Gastroesophageal sphincter (tissue), 4 donors: ENCODE measurements at regions not wholly inside any gene's neighbourhood (a gene's known extent, or its start where the extent isn't known, plus 50 kb on each side); places are given as distances from the start of the nearest gene placed in this dataset.

Experiments
- ATAC-seq: fragments of 150-250 bp; one replicate; pipeline ENCODE4 v1.9.1; 2016; ENCODE audit warnings: mild to moderate bottlenecking, moderate library complexity
- H3K27ac ChIP-seq, 4 donors: fragments of 200-600 bp; sonication (generic) in 3 of 4; 1 replicate in 3 of 4; 2 replicates in 1 of 4; pipeline ENCODE4 v1.5.1; 2016 to 2019
- H3K27me3 ChIP-seq: fragments of 200-600 bp; sonication (generic); one replicate; pipeline ENCODE4 v1.5.1; 2019
- H3K36me3 ChIP-seq, 2 donors: fragments of 200-600 bp; sonication (generic); one replicate each; pipeline ENCODE4 v1.5.1; 2019; ENCODE audit warnings: control low read depth in 1 of 2
- H3K4me1 ChIP-seq, 3 donors: fragments of 200-600 bp; sonication (generic); 1 replicate in 2 of 3; 2 replicates in 1 of 3; pipeline ENCODE4 v1.5.1; 2016 to 2019; ENCODE audit warnings: control low read depth in 2 of 3
- H3K4me3 ChIP-seq, 2 donors: fragments of 200-600 bp; sonication (generic); one replicate each; pipeline ENCODE4 v1.5.1; 2019; ENCODE audit warnings: mild to moderate bottlenecking in 1 of 2, moderate library complexity in 1 of 2
- H3K9me3 ChIP-seq, 3 donors: fragments of 200-600 bp; sonication (generic); one replicate each; pipeline ENCODE4 v1.5.1; 2017 to 2019; ENCODE audit warnings: control low read depth in 2 of 3
- CTCF ChIP-seq, 4 experiments: fragments of 200-600 bp in 2 of 4; fragments of 450-650 bp in 2 of 4; sonication (generic) in 1 of 4; IDR thresholded peaks; one replicate each; pipeline ENCODE4 v1.5.1; 2017 to 2019; ENCODE audit warnings: antibody characterized with exemption in 4 of 4, mild to moderate bottlenecking in 2 of 4, moderate library complexity in 2 of 4
- EP300 ChIP-seq: sonication (generic); formaldehyde crosslinking; IDR thresholded peaks from one replicate; pipeline ENCODE4 v1.6.1; 2017; ENCODE audit warnings: antibody characterized with exemption, mild to moderate bottlenecking
- POLR2A ChIP-seq, 2 donors: fragments of 450-650 bp; IDR thresholded peaks; one replicate each; pipeline ENCODE4 v1.6.1; 2017; ENCODE audit warnings: antibody characterized with exemption in 2 of 2, mild to moderate bottlenecking in 2 of 2, moderate library complexity in 1 of 2
- POLR2AphosphoS5 ChIP-seq: sonication (generic); formaldehyde crosslinking; IDR thresholded peaks from one replicate; pipeline ENCODE4 v1.6.1; 2017; ENCODE audit warnings: antibody characterized with exemption
- WGBS, 2 donors: methylation state at CpG; one replicate each; pipeline ENCODE4 v1.1.5; 2018; ENCODE audit warnings: low coverage in 1 of 2; 5-methylcytosine and 5-hydroxymethylcytosine counted together

GRCh38 chr2:220335591-220335915 lies 708.1 kb downstream of the SLC4A3 start:
- Histone ChIP-seq H3K4me3 (no peak overlapping the region), H3K9me3 (peaks cover 0 to 3% (median 0%) of the 10 kb centered on the region in 3 donors), H3K36me3 (no peaks in the 10 kb centered on the region), H3K27ac (no peak overlapping the region), H3K4me1 (no peaks in the 10 kb centered on the region), H3K27me3 (no peaks in the 10 kb centered on the region)
- WGBS, 2 donors = 80% methylated on average over 4 of the region's 4 CpGs; no CpG with 5 or more reads in 1 of the 2 donors
- TF ChIP-seq CTCF (IDR thresholded peaks at IDR 0.05) (no peak), EP300 (no peak), POLR2A (IDR thresholded peaks at IDR 0.05) (no peak), POLR2AphosphoS5 (no peak)
- no peak for ATAC-seq

- no peaks in the 10 kb centered on the region for H3K36me3 ChIP-seq
- no peaks in the 10 kb centered on the region for H3K9me3 ChIP-seq
- 38 to 44% methylated on average over 2 of the region's 2 CpGs for WGBS, 2 donors
- H3K27me3 ChIP-seq = no peaks in the 10 kb centered on the region
- no peak overlapping the region for H3K27ac ChIP-seq
- TF ChIP-seq CTCF (IDR thresholded peaks at IDR 0.05) (no peak), POLR2AphosphoS5 (no peak), EP300 (no peak), POLR2A (IDR thresholded peaks at IDR 0.05) (no peak)
- no peaks in the 10 kb centered on the region for H3K4me1 ChIP-seq
- no peak for ATAC-seq
- H3K4me3 ChIP-seq = no peak overlapping the region
Observed at GRCh38 chr2:220336771-220337170, 709.3 kb downstream of the SLC4A3 start.

DNA sequence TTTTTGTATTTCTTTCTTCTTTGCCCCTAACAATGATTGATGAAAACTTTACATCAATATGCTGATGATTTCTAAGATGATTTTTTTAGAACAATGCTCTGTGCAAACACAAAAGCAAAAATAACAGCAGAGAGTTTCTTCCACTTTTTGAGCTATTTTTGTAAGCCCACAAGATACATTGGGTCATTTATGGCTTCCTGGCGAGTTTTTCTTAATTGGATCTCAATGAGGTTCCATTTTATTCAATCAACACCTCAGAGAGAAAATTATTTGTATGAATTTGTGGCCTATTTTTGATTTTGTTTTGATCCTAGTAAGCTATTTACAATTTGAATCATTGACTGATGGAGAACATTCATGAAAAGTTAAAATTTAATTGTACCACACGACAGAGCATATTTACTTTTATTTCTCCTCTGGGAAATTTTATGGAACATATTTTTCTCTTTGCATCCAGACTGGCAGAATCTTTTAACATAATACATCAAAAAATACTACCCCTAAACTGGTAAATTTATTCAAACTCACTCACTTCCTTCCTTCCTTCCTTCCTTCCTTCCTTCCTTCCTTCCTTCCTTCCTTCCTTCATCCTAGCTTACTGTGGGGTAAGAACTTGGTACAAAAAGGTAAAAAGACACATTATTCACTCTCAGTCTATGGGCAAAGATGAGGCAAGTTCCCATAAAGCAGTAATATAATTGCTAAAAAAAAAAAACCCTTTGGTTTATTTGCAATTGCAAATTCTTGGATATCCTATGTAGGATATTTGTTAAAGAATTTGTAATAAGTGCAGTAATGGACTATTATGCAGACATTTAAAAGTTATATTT lies 710.4 kb downstream of the SLC4A3 start:
- no peak for ATAC-seq
- Histone ChIP-seq H3K36me3 (no peaks in the 10 kb centered on the region), H3K27ac (no peak overlapping the region), H3K4me3 (no peak overlapping the region), H3K27me3 (no peaks in the 10 kb centered on the region), H3K4me1 (no peaks in the 10 kb centered on the region), H3K9me3 (no peaks in the 10 kb centered on the region)
- TF ChIP-seq CTCF (IDR thresholded peaks at IDR 0.05) (no peak), EP300 (no peak), POLR2AphosphoS5 (no peak), POLR2A (IDR thresholded peaks at IDR 0.05) (no peak)
- 57 to 85% methylated on average over 2 of the region's 2 CpGs for WGBS, 2 donors

DNA sequence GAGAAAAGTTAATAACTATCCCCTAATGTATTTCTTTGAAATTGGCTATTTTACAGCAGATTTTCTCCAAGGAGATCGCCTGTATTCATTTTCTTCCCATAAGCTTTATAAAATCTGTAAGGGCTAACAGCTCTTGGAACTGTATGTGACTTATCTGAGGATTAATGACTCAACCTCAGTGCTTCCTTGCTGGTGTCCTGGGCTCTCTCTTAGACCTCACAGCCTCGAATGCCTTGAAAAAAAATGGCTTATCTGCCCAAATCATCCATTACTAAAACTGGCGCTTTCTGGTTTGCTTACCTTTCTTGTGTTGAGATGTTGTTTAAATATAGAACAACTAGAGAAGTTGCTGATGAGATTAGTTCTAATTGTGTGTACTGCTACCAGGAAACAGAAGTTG lies 713.6 kb downstream of the SLC4A3 start:
- Histone ChIP-seq H3K27ac (no peak overlapping the region), H3K27me3 (no peaks in the 10 kb centered on the region), H3K9me3 (no peaks in the 10 kb centered on the region), H3K36me3 (no peaks in the 10 kb centered on the region), H3K4me1 (no peaks in the 10 kb centered on the region), H3K4me3 (no peak overlapping the region)
- ATAC-seq = no peak
- WGBS, 2 donors = 50 to 57% methylated on average over 3 of the region's 3 CpGs
- TF ChIP-seq POLR2A (IDR thresholded peaks at IDR 0.05) = no peak
- TF ChIP-seq EP300 = no peak
- no peak for TF ChIP-seq CTCF (IDR thresholded peaks at IDR 0.05)
- no peak for TF ChIP-seq POLR2AphosphoS5

- Histone ChIP-seq H3K27ac (no peak overlapping the region), H3K36me3 (no peaks in the 10 kb centered on the region), H3K27me3 (no peaks in the 10 kb centered on the region), H3K4me1 (no peaks in the 10 kb centered on the region), H3K9me3 (no peaks in the 10 kb centered on the region), H3K4me3 (no peak overlapping the region)
- no peak for ATAC-seq
- 43 to 55% methylated on average over 1 of the region's 1 CpG for WGBS, 2 donors
- TF ChIP-seq POLR2AphosphoS5 = no peak
- no peak for TF ChIP-seq EP300
- no peak for TF ChIP-seq CTCF (IDR thresholded peaks at IDR 0.05)
- no peak for TF ChIP-seq POLR2A (IDR thresholded peaks at IDR 0.05)
Observed at GRCh38 chr2:220346919-220347318, 719.5 kb downstream of the SLC4A3 start.
